Lung (tissue), 11 donors: ENCODE measurements at regions not wholly inside any gene's neighbourhood (a gene's known extent, or its start where the extent isn't known, plus 50 kb on each side); places are given as distances from the start of the nearest gene placed in this dataset.

ENCODE experiments used
- ATAC-seq: fragments of 200-7000 bp; cut with Tn5 transposase; one replicate; pipeline ENCODE4 v1.9.1; 2020; ENCODE audit warnings: moderate number of reproducible peaks; ENCODE audit not compliant: insufficient read depth, low FRiP score
- DNase-seq, 3 donors: peaks; one replicate each; pipeline ENCODE4 v3.0.0-alpha.2; 2013 to 2017
- H3K27ac ChIP-seq, 2 donors: one replicate each; pipeline ENCODE4 v1.5.1; 2013; ENCODE audit warnings: mild to moderate bottlenecking in 2 of 2, moderate library complexity in 2 of 2, control low read depth in 1 of 2, inconsistent platforms in 1 of 2, low read depth in 1 of 2, low read length in 1 of 2
- H3K27me3 ChIP-seq, 3 donors: one replicate each; pipeline ENCODE4 v1.5.1; 2013; ENCODE audit warnings: low read length in 2 of 3; ENCODE audit not compliant: control insufficient read depth in 3 of 3, insufficient read depth in 3 of 3
- H3K36me3 ChIP-seq, 4 donors: one replicate each; pipeline ENCODE4 v1.5.1; 2013; ENCODE audit warnings: low read length in 4 of 4, mild to moderate bottlenecking in 1 of 4, moderate library complexity in 1 of 4; ENCODE audit not compliant: control insufficient read depth in 4 of 4, insufficient read depth in 4 of 4
- H3K4me1 ChIP-seq, 5 donors: one replicate each; pipeline ENCODE4 v1.5.1; 2013; ENCODE audit warnings: low read length in 5 of 5, mild to moderate bottlenecking in 2 of 5, moderate library complexity in 1 of 5; ENCODE audit not compliant: control insufficient read depth in 5 of 5, insufficient read depth in 5 of 5
- H3K4me3 ChIP-seq: one replicate; pipeline ENCODE4 v1.5.1; 2013; ENCODE audit warnings: mild to moderate bottlenecking, control low read depth, moderate library complexity
- H3K9ac ChIP-seq, 2 donors: one replicate each; pipeline ENCODE4 v1.5.1; 2013; ENCODE audit warnings: low read length in 2 of 2, control low read depth in 1 of 2; ENCODE audit not compliant: insufficient read depth in 1 of 2
- H3K9me3 ChIP-seq, 4 donors: one replicate each; pipeline ENCODE4 v1.5.1; 2013; ENCODE audit warnings: low read length in 3 of 4, mild to moderate bottlenecking in 1 of 4, moderate library complexity in 1 of 4; ENCODE audit not compliant: control insufficient read depth in 4 of 4, insufficient read depth in 3 of 4
- CTCF ChIP-seq: IDR thresholded peaks from 2 replicates; pipeline ENCODE4 v1.5.1; 2012; ENCODE audit warnings: mild to moderate bottlenecking; ENCODE audit errors: control extremely low read depth, extremely low read depth
- WGBS, 2 donors: extraction: QIAGEN DNeasy Blood & Tissue Kit; methylation state at CpG; one replicate each; pipeline ENCODE4 v1.1.7; 2013; 5-methylcytosine and 5-hydroxymethylcytosine counted together
- donor health status: control.
- donor health status: control.
- donor health status: Bipolar disorder and iron deficiency.
- donor health status: healthy.
- donor health status: DM: yes; HTN: yes; CAD: no.

GRCh38 chr6:144449218-144449617 lies 164.1 kb downstream of the UTRN start:
- WGBS, 2 donors: 94% methylated on average over 7 of the region's 7 CpGs
- Histone ChIP-seq H3K9me3 (no peaks in the 10 kb centered on the region), H3K4me1 (peaks cover 0 to 3% (median 0%) of the 10 kb centered on the region in 5 donors), H3K27ac (no peak overlapping the region), H3K9ac (no peak overlapping the region), H3K36me3 (peaks cover 10 to 21% (median 18%) of the 10 kb centered on the region in 4 donors), H3K27me3 (no peaks in the 10 kb centered on the region), H3K4me3 (no peak overlapping the region)
- DNase-seq (no peak), ATAC-seq (no peak)
- no peak for TF ChIP-seq CTCF

- Histone ChIP-seq H3K36me3 (peaks cover 10 to 21% (median 17%) of the 10 kb centered on the region in 4 donors), H3K9ac (no peak overlapping the region), H3K27ac (no peak overlapping the region), H3K4me3 (no peak overlapping the region), H3K4me1 (peaks cover 0 to 3% (median 0%) of the 10 kb centered on the region in 5 donors), H3K27me3 (no peaks in the 10 kb centered on the region), H3K9me3 (no peaks in the 10 kb centered on the region)
- WGBS, 2 donors: 90 to 98% methylated on average over 8 of the region's 8 CpGs
- ATAC-seq (no peak), DNase-seq (no peak)
- TF ChIP-seq CTCF: no peak
Observed at GRCh38 chr6:144449911-144450597, 164.9 kb downstream of the UTRN start.

DNA sequence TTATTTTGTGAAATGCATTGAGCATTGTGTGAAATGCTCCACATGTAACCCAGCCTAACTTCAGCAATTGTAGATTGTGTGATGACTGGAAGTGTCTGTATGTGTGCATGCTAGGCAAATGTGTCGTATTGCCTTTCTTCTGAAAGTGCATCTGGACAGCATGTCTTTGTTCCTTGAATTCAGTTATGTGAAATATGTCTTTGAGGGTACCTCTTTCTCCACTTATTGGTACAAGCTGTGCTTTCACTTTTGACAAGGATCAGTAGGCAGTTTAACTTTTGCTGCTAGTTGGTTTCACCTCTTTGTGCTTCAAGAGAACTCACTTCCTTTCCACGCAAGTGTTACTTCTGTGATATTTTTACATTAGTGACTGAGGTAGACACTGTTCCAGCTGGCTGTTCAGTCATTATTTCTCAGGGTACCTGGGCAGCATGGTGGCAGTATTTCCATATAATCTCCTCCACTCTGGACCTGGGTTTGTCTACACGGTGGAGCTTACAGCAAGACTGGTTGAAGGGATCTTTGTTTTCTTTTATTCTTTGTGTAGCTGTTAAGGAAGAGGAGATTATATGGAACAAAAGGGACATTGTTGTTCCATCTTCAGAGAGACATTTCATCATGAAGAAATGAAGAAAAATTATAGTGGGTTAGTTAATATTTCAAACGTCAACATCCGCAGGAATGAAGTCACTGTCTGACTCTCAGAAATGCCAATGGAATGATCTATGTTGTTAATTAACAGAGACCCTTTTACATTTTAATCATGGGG lies 175.4 kb downstream of the UTRN start:
- H3K36me3 ChIP-seq: peaks cover 11 to 27% (median 24%) of the 10 kb centered on the region in 4 donors

More for the DNA sequence above, 175.4 kb downstream of the UTRN start:
- Histone ChIP-seq H3K4me1 (no peaks in the 10 kb centered on the region), H3K27me3 (no peaks in the 10 kb centered on the region), H3K9ac (no peak overlapping the region), H3K4me3 (no peak overlapping the region), H3K27ac (no peak overlapping the region), H3K9me3 (no peaks in the 10 kb centered on the region)
- WGBS, 2 donors: 80 to 87% methylated on average over 5 of the region's 5 CpGs
- no peak for DNase-seq
- ATAC-seq: no peak
- no peak for TF ChIP-seq CTCF
